Esophagus muscularis mucosa (tissue), 4 donors: ENCODE measurements at regions not wholly inside any gene's neighbourhood (a gene's known extent, or its start where the extent isn't known, plus 50 kb on each side); places are given as distances from the start of the nearest gene placed in this dataset.

Source experiments
- DNase-seq: peaks from one replicate; pipeline ENCODE4 v3.0.0-alpha.2; 2017; ENCODE audit errors: extremely low spot score
- H3K27ac ChIP-seq, 4 donors: fragments of 200-600 bp; sonication (generic); replicated peaks in 1 of 4; 1 replicate in 3 of 4; 2 replicates in 1 of 4; pipeline ENCODE4 v1.5.1; 2016 to 2019; ENCODE audit warnings: mild to moderate bottlenecking in 1 of 4
- H3K27me3 ChIP-seq, 4 donors: fragments of 200-600 bp; sonication (generic); one replicate each; pipeline versions ENCODE4 v1.5.1 to v1.6.0; 2016 to 2019
- H3K36me3 ChIP-seq, 4 donors: fragments of 200-600 bp; sonication (generic); one replicate each; pipeline ENCODE4 v1.5.1; 2016 to 2019
- H3K4me1 ChIP-seq, 4 donors: fragments of 200-600 bp; sonication (generic); one replicate each; pipeline ENCODE4 v1.5.1; 2016 to 2019
- H3K4me3 ChIP-seq, 4 donors: fragments of 200-600 bp; sonication (generic); 1 replicate in 2 of 4; 2 replicates in 2 of 4; pipeline ENCODE4 v1.5.1; 2016 to 2019; ENCODE audit warnings: mild to moderate bottlenecking in 4 of 4, moderate library complexity in 1 of 4
- H3K9me3 ChIP-seq, 4 donors: fragments of 200-600 bp; sonication (generic); 1 replicate in 3 of 4; 2 replicates in 1 of 4; pipeline ENCODE4 v1.5.1; 2016 to 2019
- EP300 ChIP-seq: sonication (generic); formaldehyde crosslinking; IDR thresholded peaks from one replicate; pipeline ENCODE4 v1.6.1; 2017; ENCODE audit warnings: antibody characterized with exemption
- POLR2A ChIP-seq: fragments of 450-650 bp; IDR thresholded peaks from one replicate; pipeline ENCODE4 v1.6.1; 2017; ENCODE audit warnings: antibody characterized with exemption, moderate library complexity, mild to moderate bottlenecking, low read depth
- POLR2AphosphoS5 ChIP-seq, 2 donors: sonication (generic); formaldehyde crosslinking; IDR thresholded peaks; one replicate each; pipeline ENCODE4 v1.6.1; 2017; ENCODE audit warnings: antibody characterized with exemption in 2 of 2
- WGBS: methylation state at CpG from one replicate; pipeline ENCODE4 v1.1.5; 2018; 5-methylcytosine and 5-hydroxymethylcytosine counted together
- intact Hi-C: fragments of 100-400 bp; cut with DNase I; formaldehyde crosslinking; loops from one replicate; pipeline ENCODE4 v1.15.1; 2023
- TF ChIP-seq, protein P1 (sequence below), 3 experiments: fragments of 200-600 bp in 2 of 3; fragments of 450-650 bp in 1 of 3; sonication (generic) in 2 of 3; IDR thresholded peaks; one replicate each; pipeline ENCODE4 v1.5.1; 2017 to 2019; ENCODE audit warnings: antibody characterized with exemption in 3 of 3, mild to moderate bottlenecking in 2 of 3, moderate library complexity in 1 of 3

DNA sequence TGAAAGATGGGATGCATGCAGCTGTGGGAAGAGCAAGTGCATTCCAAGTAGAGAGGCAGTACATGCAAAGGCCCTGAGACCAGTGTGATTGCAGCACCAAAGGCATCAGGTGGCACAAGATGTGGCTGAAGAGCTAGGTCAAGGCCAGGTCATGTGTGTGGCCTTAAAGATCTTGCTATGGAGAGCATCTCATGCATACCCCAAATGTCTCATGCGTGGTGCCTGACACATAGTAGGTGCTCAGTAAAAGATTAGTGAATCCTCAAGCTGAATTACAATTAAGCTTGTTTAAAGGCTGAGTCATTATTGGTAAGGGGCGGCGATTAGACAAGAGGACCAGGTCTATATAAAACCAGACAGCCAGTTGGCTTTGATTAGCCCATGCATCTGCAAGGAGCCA lies 336.6 kb downstream of the FGFR2 start:
- TF ChIP-seq, protein P1, sequence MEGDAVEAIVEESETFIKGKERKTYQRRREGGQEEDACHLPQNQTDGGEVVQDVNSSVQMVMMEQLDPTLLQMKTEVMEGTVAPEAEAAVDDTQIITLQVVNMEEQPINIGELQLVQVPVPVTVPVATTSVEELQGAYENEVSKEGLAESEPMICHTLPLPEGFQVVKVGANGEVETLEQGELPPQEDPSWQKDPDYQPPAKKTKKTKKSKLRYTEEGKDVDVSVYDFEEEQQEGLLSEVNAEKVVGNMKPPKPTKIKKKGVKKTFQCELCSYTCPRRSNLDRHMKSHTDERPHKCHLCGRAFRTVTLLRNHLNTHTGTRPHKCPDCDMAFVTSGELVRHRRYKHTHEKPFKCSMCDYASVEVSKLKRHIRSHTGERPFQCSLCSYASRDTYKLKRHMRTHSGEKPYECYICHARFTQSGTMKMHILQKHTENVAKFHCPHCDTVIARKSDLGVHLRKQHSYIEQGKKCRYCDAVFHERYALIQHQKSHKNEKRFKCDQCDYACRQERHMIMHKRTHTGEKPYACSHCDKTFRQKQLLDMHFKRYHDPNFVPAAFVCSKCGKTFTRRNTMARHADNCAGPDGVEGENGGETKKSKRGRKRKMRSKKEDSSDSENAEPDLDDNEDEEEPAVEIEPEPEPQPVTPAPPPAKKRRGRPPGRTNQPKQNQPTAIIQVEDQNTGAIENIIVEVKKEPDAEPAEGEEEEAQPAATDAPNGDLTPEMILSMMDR (IDR thresholded peaks at IDR 0.05) = no peak
- TF ChIP-seq EP300 (no peak), POLR2AphosphoS5 (IDR thresholded peaks at IDR 0.05) (no peak), POLR2A (no peak)
- H3K4me1 ChIP-seq = peaks cover 0 to 11% (median 9%) of the 10 kb centered on the region in 4 donors
- H3K36me3 ChIP-seq = no peaks in the 10 kb centered on the region
- no peak overlapping the region for H3K27ac ChIP-seq
- peak; percentile 87 for DNase-seq
- no peaks in the 10 kb centered on the region for H3K27me3 ChIP-seq
- H3K4me3 ChIP-seq = no peak overlapping the region
- 91% methylated on average over 3 of the region's 3 CpGs for WGBS
- intact Hi-C loops = no loop called here
- no peaks in the 10 kb centered on the region for H3K9me3 ChIP-seq

DNA sequence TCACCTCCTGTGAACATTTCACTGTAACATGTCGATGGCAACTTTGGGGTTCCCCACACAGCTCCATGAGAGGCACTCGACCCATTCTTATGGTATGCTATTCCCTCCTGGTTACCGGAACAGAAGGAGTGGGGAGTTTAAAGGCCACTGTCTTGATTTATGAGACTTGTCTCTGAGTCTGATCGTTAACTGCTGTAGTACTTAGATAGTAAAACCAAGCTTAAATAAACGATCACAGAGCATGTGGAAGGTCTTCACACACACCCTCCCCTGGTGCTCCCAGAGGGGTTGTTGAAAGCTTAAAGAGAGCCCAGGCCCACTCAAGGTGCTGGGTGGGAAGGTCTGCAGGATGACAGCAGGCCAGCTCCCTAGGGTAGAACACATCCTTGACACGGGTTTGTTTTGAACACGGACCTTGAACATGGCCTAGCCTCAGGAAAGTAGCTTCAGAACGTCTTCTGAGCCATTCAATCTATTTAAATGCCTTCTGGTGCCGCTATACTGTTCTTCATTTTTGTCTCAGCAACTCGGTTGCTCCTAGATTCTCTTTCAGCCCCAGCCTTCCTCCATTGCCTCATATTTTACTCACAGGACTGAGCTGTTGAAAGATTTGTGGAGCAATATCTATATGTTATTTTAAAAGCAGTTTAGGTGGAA lies 335.3 kb downstream of the FGFR2 start:
- peak; percentile 75 for DNase-seq
- no peak overlapping the region for H3K27ac ChIP-seq
- H3K9me3 ChIP-seq = no peaks in the 10 kb centered on the region
- H3K4me3 ChIP-seq = no peak overlapping the region
- peaks cover 0 to 11% (median 9%) of the 10 kb centered on the region in 4 donors for H3K4me1 ChIP-seq
- TF ChIP-seq POLR2AphosphoS5 (IDR thresholded peaks at IDR 0.05) = no peak
- intact Hi-C loops = no loop called here
- WGBS = 68% methylated on average over 9 of the region's 10 CpGs
- H3K27me3 ChIP-seq = no peaks in the 10 kb centered on the region
- no peaks in the 10 kb centered on the region for H3K36me3 ChIP-seq

DNA sequence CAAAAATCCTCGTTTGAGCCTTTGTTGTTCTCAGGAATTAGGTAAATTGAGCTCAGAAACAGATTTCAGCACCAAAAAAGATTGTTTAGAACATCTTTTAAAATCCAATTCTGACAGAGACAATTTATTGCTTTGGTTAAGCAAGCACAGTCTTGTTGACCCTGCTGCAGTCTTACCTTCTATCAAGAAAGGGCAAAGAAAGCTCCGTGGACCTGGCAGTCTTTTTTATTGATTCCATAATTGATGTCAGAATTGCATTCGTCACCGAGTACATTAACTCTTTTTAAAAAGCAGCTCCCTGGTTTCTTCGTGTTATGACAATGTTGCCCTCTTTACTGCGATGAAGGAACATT lies 334.8 kb downstream of the FGFR2 start:
- TF ChIP-seq EP300 (no peak), POLR2AphosphoS5 (IDR thresholded peaks at IDR 0.05) (no peak), POLR2A (no peak)
- TF ChIP-seq, protein P1 (IDR thresholded peaks at IDR 0.05) = no peak
- Histone ChIP-seq H3K27me3 (no peaks in the 10 kb centered on the region), H3K4me3 (no peak overlapping the region), H3K9me3 (no peaks in the 10 kb centered on the region), H3K4me1 (peaks cover 0 to 11% (median 9%) of the 10 kb centered on the region in 4 donors), H3K27ac (no peak overlapping the region), H3K36me3 (no peaks in the 10 kb centered on the region)
- DNase-seq = peak; percentile 57
- intact Hi-C loops = no loop called here
- 74% methylated on average over 6 of the region's 6 CpGs for WGBS

DNA sequence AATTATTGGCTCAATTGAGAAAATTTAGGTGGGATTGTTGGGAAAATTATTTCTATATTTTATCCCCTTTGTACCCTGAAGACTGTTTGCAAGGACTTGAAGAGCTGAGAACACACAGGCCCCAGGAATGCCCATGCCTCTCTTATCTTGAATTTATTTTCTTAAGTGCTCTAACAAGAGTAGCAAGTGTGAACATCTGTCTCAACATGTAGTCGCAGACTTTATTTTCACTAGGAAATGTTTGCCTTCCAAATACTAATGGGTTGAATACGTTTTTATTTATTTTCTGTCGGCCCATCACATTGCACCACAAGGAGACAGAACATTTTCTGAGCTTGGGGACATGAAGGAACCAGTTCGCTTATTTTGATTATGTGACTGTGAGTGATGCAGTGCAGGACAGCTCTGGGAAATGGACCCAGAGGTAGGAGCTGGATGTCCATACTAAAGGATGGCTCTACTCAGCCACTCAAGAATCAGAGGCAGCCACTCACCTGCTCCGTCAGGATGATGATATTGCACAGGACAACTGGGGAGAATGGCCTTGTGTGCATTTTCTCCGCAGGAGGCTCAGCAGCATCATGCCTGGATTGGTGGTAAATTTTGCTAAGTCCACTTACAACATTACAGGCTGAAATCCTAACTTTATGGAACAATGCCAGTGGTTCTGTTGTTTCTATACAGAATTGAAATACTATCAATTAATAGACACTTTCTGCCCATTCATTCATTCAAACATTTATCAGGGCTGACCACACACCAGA lies 332.7 kb downstream of the FGFR2 start:
- peak; percentile 90 for DNase-seq
- peaks cover 0 to 11% (median 9%) of the 10 kb centered on the region in 4 donors for H3K4me1 ChIP-seq
- H3K27ac ChIP-seq = peak overlapping the region in 1 of 4 donors; percentile 3
- no peak for TF ChIP-seq POLR2A
- TF ChIP-seq EP300 = no peak
- no peak for TF ChIP-seq POLR2AphosphoS5 (IDR thresholded peaks at IDR 0.05)
- TF ChIP-seq, protein P1 (IDR thresholded peaks at IDR 0.05) = no peak
- no peak overlapping the region for H3K4me3 ChIP-seq
- H3K36me3 ChIP-seq = no peaks in the 10 kb centered on the region
- H3K27me3 ChIP-seq = no peaks in the 10 kb centered on the region
- intact Hi-C loops = no loop called here
- 44% methylated on average over 6 of the region's 6 CpGs for WGBS
- H3K9me3 ChIP-seq = no peaks in the 10 kb centered on the region

DNA sequence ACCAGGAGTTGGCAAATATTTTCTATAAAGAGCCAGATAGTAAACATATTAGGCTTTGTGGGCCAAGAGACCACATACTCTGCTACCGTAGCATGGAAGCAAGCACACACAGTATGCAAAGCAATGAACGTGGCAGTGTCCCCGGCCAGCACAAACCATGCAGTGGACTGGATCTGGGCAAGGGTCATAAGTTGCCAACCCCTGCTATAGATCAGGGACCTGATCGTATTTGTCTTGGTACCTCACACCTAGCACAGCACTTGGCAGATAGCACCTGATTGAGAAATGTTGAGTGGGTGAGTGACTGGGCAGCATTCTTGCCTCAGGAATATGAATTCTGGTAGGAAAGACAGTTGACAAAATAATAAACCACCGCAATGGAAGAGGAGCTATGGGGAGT lies 331.9 kb downstream of the FGFR2 start:
- Histone ChIP-seq H3K27ac (no peak overlapping the region), H3K27me3 (no peaks in the 10 kb centered on the region), H3K4me3 (no peak overlapping the region), H3K9me3 (no peaks in the 10 kb centered on the region), H3K4me1 (peaks cover 0 to 11% (median 9%) of the 10 kb centered on the region in 4 donors), H3K36me3 (no peaks in the 10 kb centered on the region)
- 77% methylated on average over 5 of the region's 5 CpGs for WGBS
- intact Hi-C loops = no loop called here
- no peak for DNase-seq
- TF ChIP-seq, protein P1 (IDR thresholded peaks at IDR 0.05) = no peak
- TF ChIP-seq EP300 (no peak), POLR2A (no peak), POLR2AphosphoS5 (IDR thresholded peaks at IDR 0.05) (no peak)
